ENCODE measurements at regions not wholly inside any gene's neighbourhood (a gene's known extent, or its start where the extent isn't known, plus 50 kb on each side); places are given as distances from the start of the nearest gene placed in this dataset.

DNA sequence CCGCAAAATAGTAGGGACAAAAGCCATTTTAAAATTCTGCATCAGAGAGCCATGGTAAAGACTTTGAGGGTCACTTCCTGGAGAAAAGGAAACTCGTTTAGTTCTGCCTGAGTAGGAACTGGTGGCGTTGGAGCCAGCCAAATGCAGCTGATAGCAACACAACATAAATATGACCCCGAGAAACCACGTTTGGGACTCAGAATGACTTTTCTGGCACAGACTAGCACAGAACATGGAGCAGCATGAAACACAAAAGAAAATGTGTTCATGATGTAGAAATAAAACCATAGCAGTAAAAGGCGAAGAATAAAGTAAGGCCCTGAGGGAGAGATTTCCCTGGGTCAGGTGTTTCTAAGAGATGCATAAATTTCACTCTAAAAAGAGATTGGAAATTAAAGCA is 149.2 kb upstream of the KLHL29 start:
- TF ChIP-seq, protein P1, sequence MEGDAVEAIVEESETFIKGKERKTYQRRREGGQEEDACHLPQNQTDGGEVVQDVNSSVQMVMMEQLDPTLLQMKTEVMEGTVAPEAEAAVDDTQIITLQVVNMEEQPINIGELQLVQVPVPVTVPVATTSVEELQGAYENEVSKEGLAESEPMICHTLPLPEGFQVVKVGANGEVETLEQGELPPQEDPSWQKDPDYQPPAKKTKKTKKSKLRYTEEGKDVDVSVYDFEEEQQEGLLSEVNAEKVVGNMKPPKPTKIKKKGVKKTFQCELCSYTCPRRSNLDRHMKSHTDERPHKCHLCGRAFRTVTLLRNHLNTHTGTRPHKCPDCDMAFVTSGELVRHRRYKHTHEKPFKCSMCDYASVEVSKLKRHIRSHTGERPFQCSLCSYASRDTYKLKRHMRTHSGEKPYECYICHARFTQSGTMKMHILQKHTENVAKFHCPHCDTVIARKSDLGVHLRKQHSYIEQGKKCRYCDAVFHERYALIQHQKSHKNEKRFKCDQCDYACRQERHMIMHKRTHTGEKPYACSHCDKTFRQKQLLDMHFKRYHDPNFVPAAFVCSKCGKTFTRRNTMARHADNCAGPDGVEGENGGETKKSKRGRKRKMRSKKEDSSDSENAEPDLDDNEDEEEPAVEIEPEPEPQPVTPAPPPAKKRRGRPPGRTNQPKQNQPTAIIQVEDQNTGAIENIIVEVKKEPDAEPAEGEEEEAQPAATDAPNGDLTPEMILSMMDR (IDR thresholded peaks at IDR 0.05): no peak
- no peak for TF ChIP-seq POLR2A (IDR thresholded peaks at IDR 0.05)

Data from testis (tissue), 2 donors.